Astrocyte (in vitro differentiated cells and primary cell): ENCODE measurements at regions not wholly inside any gene's neighbourhood (a gene's known extent, or its start where the extent isn't known, plus 50 kb on each side); places are given as distances from the start of the nearest gene placed in this dataset.

Experiments
- EZH2 ChIP-seq: IDR thresholded peaks from 2 replicates; pipeline ENCODE4 v1.6.1; 2012; ENCODE audit warnings: mild to moderate bottlenecking, low read length, inconsistent platforms; ENCODE audit not compliant: insufficient read depth
- TF ChIP-seq, protein P1 (sequence below): IDR thresholded peaks from 2 replicates; pipeline ENCODE4 v1.5.1; 2011; ENCODE audit warnings: low read depth, mild to moderate bottlenecking, inconsistent platforms, low read length, moderate library complexity; ENCODE audit not compliant: insufficient read depth

DNA sequence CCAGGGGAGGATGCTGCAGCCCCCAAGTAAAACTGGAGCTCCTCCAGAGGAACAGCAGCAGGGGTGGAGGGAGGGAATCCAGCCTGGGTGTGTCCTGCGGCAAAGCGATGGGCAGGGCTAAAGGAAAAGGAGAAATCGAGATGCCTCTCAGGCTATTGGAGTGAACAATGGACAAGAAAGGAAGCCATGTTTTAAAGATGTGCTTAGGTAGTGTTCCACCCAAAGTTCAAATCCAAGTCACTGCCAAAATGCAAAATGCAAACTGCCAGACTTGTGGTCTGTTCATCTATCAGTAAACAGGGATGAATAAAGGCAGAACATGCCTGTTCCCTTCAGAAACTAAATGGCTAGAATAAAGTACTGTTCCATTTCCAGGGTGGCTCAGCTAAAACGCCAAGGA lies 197.5 kb upstream of the NSMCE3 start:
- TF ChIP-seq, protein P1, sequence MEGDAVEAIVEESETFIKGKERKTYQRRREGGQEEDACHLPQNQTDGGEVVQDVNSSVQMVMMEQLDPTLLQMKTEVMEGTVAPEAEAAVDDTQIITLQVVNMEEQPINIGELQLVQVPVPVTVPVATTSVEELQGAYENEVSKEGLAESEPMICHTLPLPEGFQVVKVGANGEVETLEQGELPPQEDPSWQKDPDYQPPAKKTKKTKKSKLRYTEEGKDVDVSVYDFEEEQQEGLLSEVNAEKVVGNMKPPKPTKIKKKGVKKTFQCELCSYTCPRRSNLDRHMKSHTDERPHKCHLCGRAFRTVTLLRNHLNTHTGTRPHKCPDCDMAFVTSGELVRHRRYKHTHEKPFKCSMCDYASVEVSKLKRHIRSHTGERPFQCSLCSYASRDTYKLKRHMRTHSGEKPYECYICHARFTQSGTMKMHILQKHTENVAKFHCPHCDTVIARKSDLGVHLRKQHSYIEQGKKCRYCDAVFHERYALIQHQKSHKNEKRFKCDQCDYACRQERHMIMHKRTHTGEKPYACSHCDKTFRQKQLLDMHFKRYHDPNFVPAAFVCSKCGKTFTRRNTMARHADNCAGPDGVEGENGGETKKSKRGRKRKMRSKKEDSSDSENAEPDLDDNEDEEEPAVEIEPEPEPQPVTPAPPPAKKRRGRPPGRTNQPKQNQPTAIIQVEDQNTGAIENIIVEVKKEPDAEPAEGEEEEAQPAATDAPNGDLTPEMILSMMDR: no peak
- no peak for TF ChIP-seq EZH2
